ENCODE measurements at regions not wholly inside any gene's neighbourhood (a gene's known extent, or its start where the extent isn't known, plus 50 kb on each side); places are given as distances from the start of the nearest gene placed in this dataset.
"Not testable (repeated sequence)": the region's sequence is repeated elsewhere in the genome, so short reads cannot be mapped to it uniquely, and the experiment has no call there.

- DNase-seq, result no peak
Observed at GRCh38 chr18:61676773-61677434, 215.9 kb downstream of the RNF152 start.

- no peak for DNase-seq
Observed at GRCh38 chr18:61669320-61669719, 223.5 kb downstream of the RNF152 start.

DNA sequence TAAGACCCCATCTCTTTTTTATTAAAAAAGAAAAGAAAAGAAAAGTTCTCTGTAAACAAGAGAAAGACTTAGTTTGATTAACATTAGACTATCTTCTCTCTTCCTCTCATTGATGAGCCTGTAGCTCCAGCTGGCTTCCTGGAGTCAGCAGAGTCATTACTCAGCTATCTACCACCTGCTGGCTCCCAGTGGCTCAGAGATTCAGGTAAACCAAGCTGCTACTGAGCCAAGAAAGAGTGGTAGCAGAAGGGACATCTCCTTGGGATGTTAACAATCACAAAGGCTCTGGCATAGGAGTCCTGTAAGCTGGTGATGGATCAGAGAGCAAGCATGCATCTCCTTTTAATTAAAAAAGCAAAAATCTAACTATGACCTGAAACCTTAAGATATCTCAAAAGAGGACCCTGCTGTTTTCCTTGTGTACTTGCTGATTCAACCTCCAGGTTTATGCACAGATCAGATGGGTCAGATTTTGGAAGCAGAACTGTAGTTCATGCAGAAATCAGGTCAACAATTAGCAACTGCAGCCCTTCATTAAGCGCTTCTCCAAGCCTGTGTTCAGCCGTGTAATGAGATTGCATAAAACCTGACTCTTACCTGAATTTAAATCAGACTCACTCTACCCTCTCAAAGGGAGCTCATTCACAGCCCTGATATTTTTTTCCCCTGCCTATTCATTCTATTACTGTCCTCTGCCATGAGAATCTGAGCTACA lies 225.8 kb downstream of the RNF152 start:
- no peak for DNase-seq

DNA sequence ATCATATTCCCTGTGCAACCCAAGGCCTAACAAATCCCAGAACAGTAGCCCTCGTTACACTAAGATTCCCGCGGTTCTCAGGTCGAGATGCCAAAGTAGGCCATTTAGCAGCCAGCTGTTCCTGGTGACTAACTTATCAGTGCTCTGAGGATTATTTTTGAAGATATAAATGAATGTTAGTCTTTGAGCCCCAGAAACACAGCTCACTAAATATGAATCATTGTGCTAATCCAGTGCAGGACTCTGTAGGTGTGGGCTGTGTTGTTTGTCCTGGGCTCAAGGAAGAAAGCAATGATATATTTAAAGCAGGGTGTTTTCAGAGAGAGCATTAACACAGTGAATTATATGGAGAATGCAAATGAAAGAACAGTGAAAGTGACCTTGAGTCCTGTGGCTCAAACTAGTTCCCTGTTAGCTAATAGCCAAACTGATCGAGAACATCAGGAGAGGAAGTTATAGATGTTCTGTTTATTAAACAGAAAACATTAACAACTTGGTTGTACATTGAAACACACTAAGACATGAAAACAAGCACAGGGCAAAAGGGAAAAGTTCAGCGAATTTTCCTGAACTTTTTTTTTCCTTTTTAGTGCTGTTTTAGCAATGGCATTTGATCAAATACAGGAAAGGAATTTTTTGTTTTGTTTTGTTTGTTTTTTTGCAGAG lies 228.3 kb downstream of the RNF152 start:
- no peak for DNase-seq

- no peak for DNase-seq
Observed at GRCh38 chr18:61662726-61663125, 230.1 kb downstream of the RNF152 start.

GRCh38 chr18:61658431-61658830 lies 234.4 kb downstream of the RNF152 start:
- DNase-seq, result no peak

DNA sequence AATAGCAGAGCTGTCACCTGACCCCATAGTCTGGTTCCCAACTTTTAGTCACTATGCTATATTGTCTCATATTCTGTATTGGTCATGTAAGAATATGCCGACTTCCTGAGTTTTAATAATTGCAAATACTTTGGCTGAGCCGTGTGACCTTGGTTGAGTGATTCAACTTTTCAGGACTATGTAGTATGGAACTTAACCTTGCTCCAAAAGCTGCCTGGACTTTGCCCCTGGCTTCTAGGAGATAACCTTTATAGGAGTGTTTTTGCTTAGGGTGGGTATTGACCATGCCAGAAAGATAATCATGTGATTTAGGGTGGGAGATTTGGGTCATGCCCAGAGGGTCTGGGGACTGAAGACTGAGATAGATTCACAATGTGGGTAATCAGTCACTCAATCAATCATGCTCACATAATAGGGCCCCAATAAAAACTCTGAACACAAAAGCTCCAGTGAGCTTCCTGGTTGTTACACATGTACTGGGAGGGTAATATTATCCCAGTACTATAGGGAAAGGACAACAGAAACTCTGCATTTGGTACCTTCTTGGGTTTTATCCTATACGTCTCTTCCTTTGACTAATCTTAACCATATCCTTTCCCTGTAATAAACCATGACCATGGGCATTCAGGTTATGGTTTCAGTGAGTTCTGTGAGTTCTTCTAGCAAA lies 235.6 kb downstream of the RNF152 start:
- DNase-seq, result no peak

- DNase-seq, result no peak
Observed at GRCh38 chr18:61655630-61656029, 237.2 kb downstream of the RNF152 start.

DNA sequence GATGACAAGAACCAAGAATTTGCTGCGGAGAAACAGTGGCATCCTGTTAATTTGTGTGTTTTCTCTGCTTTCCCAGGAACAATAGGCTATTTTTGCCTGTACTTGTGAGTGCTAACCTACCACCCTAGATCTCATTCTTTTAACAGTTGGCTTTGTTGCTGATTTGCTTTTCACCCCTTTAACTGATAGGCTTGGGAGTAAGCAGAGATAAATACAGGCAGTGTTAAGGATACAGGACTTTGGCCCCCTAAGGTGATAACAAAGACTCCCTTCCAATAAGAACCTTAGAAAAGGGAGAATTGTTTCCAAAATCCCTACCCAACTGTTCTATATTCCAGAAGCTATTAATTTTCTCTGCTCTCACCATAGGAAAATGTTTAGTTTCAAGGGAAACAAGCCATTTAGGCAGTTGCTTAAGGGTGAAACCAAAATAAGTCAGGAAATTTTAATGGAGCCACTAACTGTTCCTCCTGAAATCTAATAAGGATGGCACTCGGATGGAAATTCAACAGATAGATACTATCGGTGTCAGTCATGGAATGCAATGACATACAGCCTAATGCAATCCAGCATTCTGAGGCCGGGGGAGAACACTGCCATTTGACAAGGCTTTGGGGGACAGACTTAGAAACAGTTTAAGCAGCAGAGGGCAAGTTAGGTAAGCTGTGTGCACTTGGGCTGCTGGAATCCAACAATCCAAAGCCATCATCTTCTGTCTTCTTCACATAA lies 238.8 kb downstream of the RNF152 start:
- DNase-seq, result no peak

- DNase-seq, result no peak
Observed at GRCh38 chr18:61651880-61652268, 240.9 kb downstream of the RNF152 start.

DNA sequence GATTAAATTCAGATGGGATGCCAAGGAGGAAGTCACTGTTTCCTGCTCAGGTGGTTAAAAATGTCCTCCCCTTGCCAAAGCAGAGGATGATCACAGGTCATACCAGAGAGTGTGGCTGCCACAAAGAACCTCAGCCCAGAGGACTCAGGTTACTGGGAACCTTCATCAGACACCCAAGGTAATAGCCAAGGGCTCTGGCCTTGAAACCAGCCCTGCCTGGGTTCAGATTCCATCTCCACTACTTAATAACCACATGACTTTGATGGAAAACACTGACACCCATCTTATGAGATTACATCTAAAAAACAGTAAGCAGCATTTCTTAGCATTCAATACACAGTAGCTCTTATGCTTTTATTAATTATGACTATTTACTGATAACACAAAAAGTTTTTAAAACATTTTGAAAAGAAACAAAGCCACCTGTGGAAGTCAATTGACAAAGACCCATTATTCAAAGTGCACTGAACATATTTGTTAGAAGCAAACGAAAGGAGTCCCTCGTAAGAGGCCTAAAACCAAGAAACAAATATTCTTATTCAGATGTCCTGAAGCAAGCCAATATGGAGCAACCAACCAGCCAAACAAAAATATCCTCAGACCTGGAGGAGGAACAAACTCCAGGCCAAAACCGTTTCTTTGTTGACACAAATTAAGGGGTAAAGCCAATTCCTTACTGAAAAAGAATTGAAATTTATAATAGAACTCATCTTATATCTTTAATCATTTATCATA lies 241.5 kb downstream of the RNF152 start:
- no peak for DNase-seq

DNA sequence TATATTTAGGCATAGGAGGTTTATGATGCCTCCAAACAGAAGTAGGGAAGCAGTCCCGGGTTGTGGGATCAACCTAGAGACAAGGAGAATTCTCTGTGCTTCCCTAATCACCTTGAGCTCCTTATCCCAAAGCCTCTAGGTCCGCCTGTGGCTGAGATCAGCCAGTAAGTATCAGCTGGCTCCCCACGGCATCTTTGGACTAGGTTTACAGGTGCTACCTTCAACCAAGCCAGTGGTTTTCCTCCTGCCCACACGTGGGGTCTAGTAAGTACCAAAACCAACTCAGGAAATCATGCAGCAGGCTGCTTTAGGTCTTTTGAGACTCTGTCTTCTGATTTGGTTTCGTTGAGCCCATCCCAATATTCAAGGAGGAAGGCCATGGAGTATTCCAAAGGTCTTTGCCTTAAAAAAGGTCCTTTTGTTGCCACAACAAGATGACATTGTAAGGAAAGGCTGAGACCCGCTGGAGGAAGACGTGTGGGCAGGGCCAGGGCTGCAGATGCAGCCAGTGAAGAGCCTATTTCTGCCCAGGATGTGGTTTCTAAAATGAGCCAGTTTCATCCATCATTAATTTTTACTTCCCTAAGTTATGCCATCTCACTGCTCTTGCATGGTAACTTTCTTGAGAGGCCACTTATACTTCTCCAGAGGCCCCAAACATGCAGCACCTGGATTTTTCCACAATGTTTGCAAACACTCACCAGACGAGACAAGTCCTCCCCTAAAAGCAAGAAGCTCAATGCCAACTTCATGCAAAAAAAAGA lies 248.7 kb downstream of the RNF152 start:
- DNase-seq, result no peak

DNA sequence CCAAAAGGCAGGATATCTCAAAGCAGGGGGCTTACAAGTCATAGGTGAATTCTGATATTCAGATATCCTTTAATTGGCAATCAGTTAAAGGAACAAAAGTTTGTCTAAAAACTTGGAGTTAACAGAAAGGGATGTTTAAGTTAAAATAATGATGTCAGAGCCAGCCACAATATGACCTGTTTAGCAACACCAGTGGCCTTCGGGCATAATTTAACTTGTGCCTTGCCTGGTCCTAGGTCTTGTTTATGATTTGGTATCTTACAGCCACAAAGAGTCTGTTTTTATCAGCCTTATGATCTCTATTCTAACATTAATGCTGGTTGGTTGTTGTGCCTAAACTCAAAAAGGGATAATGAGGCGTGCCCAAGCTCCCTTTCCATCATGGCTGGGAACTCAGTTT lies 252.9 kb downstream of the RNF152 start:
- no peak for DNase-seq

DNA sequence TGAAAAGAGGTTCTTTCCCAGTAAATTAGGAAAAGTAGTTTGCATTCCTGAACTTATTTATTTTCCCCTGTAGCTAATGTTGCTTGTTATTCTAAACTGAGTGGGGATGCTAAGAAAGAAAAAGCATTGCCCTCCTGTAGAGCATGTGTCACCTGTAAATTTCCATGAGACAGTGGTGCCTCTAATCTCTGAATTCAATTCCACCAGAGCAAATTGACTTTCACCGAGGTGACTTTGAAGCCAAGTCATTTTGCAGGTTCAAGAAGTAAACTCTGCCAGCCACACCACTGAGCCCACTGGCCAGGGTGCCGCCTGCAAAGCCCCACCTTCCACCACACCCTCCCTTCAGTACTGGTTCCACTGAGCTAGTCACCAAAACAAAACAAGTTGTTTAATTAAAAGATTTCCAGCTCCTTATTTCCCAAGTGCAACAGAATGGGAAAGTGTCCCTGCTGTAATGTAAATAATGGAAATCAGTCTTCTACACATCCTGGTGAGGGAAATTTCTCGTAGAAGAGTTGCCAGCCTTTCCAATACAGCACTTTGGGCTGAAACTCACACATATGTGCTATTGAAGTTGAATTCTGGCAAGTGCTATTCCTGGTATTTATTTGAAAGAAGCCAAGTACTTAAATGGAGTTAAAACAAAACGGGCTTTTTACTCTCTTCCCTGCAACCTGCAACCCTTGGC lies 254.8 kb downstream of the RNF152 start:
- DNase-seq, result no peak

DNA sequence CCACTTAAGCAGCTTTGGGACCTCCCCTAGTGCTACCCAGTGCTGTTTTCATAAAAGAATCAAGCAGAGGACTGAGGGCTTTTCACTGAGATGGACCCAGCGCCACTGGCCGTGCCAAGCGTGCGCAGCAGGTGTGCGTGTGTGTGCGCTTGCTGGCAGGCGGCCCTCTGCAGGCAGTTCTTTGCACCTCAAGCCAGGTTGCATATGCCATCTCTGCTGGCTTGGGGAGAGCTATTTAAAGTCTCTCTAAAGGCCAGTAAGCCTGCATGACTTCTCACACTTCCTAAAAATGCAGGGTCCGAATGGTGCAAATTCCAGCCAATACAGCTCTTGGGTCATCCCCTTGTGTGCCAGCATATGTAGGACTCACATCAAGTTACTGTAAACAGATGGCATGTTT lies 255.5 kb downstream of the RNF152 start:
- peak; percentile 16 for DNase-seq

DNA sequence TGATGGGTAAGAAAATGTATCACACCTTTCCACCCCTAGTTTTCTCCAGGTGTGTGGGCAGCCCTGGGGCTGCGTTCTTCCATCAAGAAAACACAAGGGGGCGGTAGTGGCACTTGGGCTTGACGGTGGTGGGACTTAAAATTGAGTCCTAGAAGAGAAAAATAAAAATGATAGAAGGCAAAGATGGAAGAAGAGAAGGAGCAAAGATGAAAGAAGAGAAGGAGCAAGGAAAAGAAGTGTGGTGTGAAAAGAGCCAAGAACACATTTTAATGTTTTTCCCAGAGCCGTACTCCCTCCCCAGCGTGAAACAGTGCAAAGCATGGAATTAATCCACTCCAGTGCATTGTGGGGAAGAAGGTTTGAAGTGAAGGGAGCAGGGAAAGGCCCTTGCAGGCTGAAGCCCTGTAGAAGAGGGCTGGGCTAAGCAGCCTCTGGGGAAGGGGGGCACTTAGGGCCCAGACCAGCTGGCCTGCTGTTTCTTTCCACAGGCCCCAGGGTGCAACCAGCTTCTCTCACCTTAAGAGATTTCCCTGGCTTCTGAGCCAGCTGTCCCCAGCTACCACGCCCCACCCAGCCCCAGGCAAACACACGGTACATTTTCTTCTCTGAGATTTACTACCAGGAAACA lies 256.8 kb downstream of the RNF152 start:
- DNase-seq, result peak; percentile 86

GRCh38 chr18:61628085-61628484 lies 264.7 kb downstream of the RNF152 start:
- DNase-seq, result no peak

GRCh38 chr18:61624631-61625030 lies 268.2 kb downstream of the RNF152 start:
- not testable (repeated sequence) for DNase-seq

DNA sequence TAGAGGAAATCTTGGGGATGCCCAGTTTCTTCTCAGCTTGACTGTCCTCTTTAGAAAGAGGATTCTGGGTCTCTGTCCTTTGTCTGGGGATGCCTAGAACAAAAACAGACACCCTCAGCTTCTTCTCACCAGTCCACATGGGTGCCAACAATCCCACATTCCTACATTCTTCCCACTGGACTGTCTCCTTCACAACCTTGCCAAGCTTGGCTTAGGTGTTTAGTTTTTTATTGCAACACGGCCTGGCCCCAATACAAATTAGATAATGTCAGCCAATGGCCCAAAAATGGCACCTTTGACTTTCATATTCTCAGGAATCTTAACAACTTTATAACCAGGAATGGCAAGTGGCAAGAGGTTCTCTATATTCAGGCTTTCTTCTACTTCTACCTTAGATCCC lies 273.0 kb downstream of the RNF152 start:
- no peak for DNase-seq

GRCh38 chr18:61618816-61619215 lies 274.0 kb downstream of the RNF152 start:
- no peak for DNase-seq

Measured in NCI-H524 treated with DMSO at 0.1 percent for 48 hours (cell line).